IPS DF 6.9 (cell line): ENCODE measurements at regions not wholly inside any gene's neighbourhood (a gene's known extent, or its start where the extent isn't known, plus 50 kb on each side); places are given as distances from the start of the nearest gene placed in this dataset.
A peak's percentile ranks its signal among the peaks of the same experiment; 100 is the strongest.

Experiments used
- DNase-seq: peaks from one replicate; pipeline ENCODE4 v3.0.0-alpha.2; 2013; ENCODE audit warnings: low read depth, low spot score
- H3K27ac ChIP-seq: one replicate; pipeline ENCODE4 v1.5.1; 2013; ENCODE audit warnings: low read length, control low read depth
- H3K27me3 ChIP-seq: 2 replicates; pipeline ENCODE4 v1.6.1; 2013; ENCODE audit warnings: mild to moderate bottlenecking, low read length; ENCODE audit not compliant: control insufficient read depth, insufficient read depth
- H3K36me3 ChIP-seq: 2 replicates; pipeline ENCODE4 v1.6.1; 2013; ENCODE audit warnings: low read length; ENCODE audit not compliant: control insufficient read depth, insufficient read depth
- H3K4me1 ChIP-seq: 2 replicates; pipeline ENCODE4 v1.6.1; 2013; ENCODE audit warnings: low read length; ENCODE audit not compliant: control insufficient read depth, insufficient read depth
- H3K4me3 ChIP-seq: 2 replicates; pipeline ENCODE4 v1.5.1; 2013; ENCODE audit warnings: mild to moderate bottlenecking, low read length
- H3K9me3 ChIP-seq: 2 replicates; pipeline ENCODE4 v1.6.1; 2013; ENCODE audit warnings: low read length, inconsistent platforms; ENCODE audit not compliant: control insufficient read depth, insufficient read depth
- WGBS: extraction: QIAGEN DNeasy Blood & Tissue Kit; methylation state at CpG from one replicate; pipeline ENCODE4 v1.1.7; 2013; ENCODE audit warnings: mixed read lengths, missing lambda C conversion rate; ENCODE audit not compliant: insufficient read length, insufficient coverage; 5-methylcytosine and 5-hydroxymethylcytosine counted together

GRCh38 chr2:121875585-121876185 lies 120.2 kb downstream of the TSN start:
- H3K36me3 ChIP-seq, result no peaks in the 10 kb centered on the region
- H3K4me1 ChIP-seq, result no peaks in the 10 kb centered on the region
- H3K4me3 ChIP-seq, result no peak overlapping the region
- H3K27me3 ChIP-seq, result no peaks in the 10 kb centered on the region
- no peak overlapping the region for H3K27ac ChIP-seq
- no peaks in the 10 kb centered on the region for H3K9me3 ChIP-seq
- no peak for DNase-seq
- WGBS, result no CpG with 5 or more reads among the region's 2 CpGs

- no peak overlapping the region for H3K27ac ChIP-seq
- H3K27me3 ChIP-seq, result no peaks in the 10 kb centered on the region
- DNase-seq, result no peak
- no peak overlapping the region for H3K4me3 ChIP-seq
- no CpG with 5 or more reads among the region's 1 CpG for WGBS
- H3K4me1 ChIP-seq, result no peaks in the 10 kb centered on the region
- no peaks in the 10 kb centered on the region for H3K36me3 ChIP-seq
- H3K9me3 ChIP-seq, result no peaks in the 10 kb centered on the region
Observed at GRCh38 chr2:121877366-121877765, 121.9 kb downstream of the TSN start.

GRCh38 chr2:121880283-121880682 lies 124.8 kb downstream of the TSN start:
- DNase-seq, result no peak
- Histone ChIP-seq H3K9me3 (no peaks in the 10 kb centered on the region), H3K4me1 (no peaks in the 10 kb centered on the region), H3K27ac (no peak overlapping the region), H3K4me3 (no peak overlapping the region), H3K36me3 (no peaks in the 10 kb centered on the region), H3K27me3 (no peaks in the 10 kb centered on the region)
- WGBS, result no CpG with 5 or more reads among the region's 4 CpGs

- Histone ChIP-seq H3K27ac (no peak overlapping the region), H3K9me3 (no peaks in the 10 kb centered on the region), H3K4me3 (no peak overlapping the region), H3K4me1 (no peaks in the 10 kb centered on the region), H3K27me3 (no peaks in the 10 kb centered on the region), H3K36me3 (no peaks in the 10 kb centered on the region)
- WGBS, result no CpG with 5 or more reads among the region's 4 CpGs
- DNase-seq, result no peak
Observed at GRCh38 chr2:121881038-121881437, 125.6 kb downstream of the TSN start.

- Histone ChIP-seq H3K4me3 (no peak overlapping the region), H3K27ac (no peak overlapping the region), H3K4me1 (no peaks in the 10 kb centered on the region), H3K27me3 (no peaks in the 10 kb centered on the region), H3K36me3 (no peaks in the 10 kb centered on the region), H3K9me3 (no peaks in the 10 kb centered on the region)
- no peak for DNase-seq
- WGBS, result no CpG with 5 or more reads among the region's 4 CpGs
Observed at GRCh38 chr2:121881950-121882349, 126.5 kb downstream of the TSN start.

GRCh38 chr2:121884078-121884477 lies 128.6 kb downstream of the TSN start:
- WGBS, result no CpG with 5 or more reads among the region's 3 CpGs
- Histone ChIP-seq H3K27ac (no peak overlapping the region), H3K36me3 (no peaks in the 10 kb centered on the region), H3K4me1 (no peaks in the 10 kb centered on the region), H3K4me3 (no peak overlapping the region), H3K9me3 (no peaks in the 10 kb centered on the region), H3K27me3 (no peaks in the 10 kb centered on the region)
- DNase-seq, result no peak

GRCh38 chr2:121884511-121884921 lies 129.1 kb downstream of the TSN start:
- no CpG with 5 or more reads among the region's 4 CpGs for WGBS
- no peak for DNase-seq
- no peaks in the 10 kb centered on the region for H3K27me3 ChIP-seq
- no peak overlapping the region for H3K4me3 ChIP-seq
- no peaks in the 10 kb centered on the region for H3K4me1 ChIP-seq
- H3K27ac ChIP-seq, result no peak overlapping the region
- H3K36me3 ChIP-seq, result no peaks in the 10 kb centered on the region
- no peaks in the 10 kb centered on the region for H3K9me3 ChIP-seq

- Histone ChIP-seq H3K36me3 (no peaks in the 10 kb centered on the region), H3K27me3 (no peaks in the 10 kb centered on the region), H3K27ac (no peak overlapping the region), H3K4me1 (no peaks in the 10 kb centered on the region), H3K9me3 (no peaks in the 10 kb centered on the region), H3K4me3 (no peak overlapping the region)
- no peak for DNase-seq
- no CpG with 5 or more reads among the region's 4 CpGs for WGBS
Observed at GRCh38 chr2:121886059-121886458, 130.6 kb downstream of the TSN start.

GRCh38 chr2:121887513-121888188 lies 132.2 kb downstream of the TSN start:
- H3K36me3 ChIP-seq, result no peaks in the 10 kb centered on the region
- H3K9me3 ChIP-seq, result no peaks in the 10 kb centered on the region
- no peak overlapping the region for H3K27ac ChIP-seq
- no peaks in the 10 kb centered on the region for H3K27me3 ChIP-seq
- no peaks in the 10 kb centered on the region for H3K4me1 ChIP-seq
- no peak for DNase-seq
- no peak overlapping the region for H3K4me3 ChIP-seq
- WGBS, result no CpG with 5 or more reads among the region's 16 CpGs

- WGBS, result no CpG with 5 or more reads among the region's 5 CpGs
- Histone ChIP-seq H3K9me3 (no peaks in the 10 kb centered on the region), H3K27ac (no peak overlapping the region), H3K27me3 (no peaks in the 10 kb centered on the region), H3K4me3 (no peak overlapping the region), H3K4me1 (no peaks in the 10 kb centered on the region), H3K36me3 (no peaks in the 10 kb centered on the region)
- DNase-seq, result peak; percentile 41
Observed at GRCh38 chr2:121888189-121888557, 132.7 kb downstream of the TSN start.

- no CpG with 5 or more reads among the region's 9 CpGs for WGBS
- no peaks in the 10 kb centered on the region for H3K36me3 ChIP-seq
- H3K27me3 ChIP-seq, result no peaks in the 10 kb centered on the region
- H3K4me3 ChIP-seq, result no peak overlapping the region
- DNase-seq, result no peak
- no peak overlapping the region for H3K27ac ChIP-seq
- no peaks in the 10 kb centered on the region for H3K9me3 ChIP-seq
- H3K4me1 ChIP-seq, result no peaks in the 10 kb centered on the region
Observed at GRCh38 chr2:121890041-121890440, 134.6 kb downstream of the TSN start.
